ENCODE measurements at regions not wholly inside any gene's neighbourhood (a gene's known extent, or its start where the extent isn't known, plus 50 kb on each side); places are given as distances from the start of the nearest gene placed in this dataset.
"Not testable (repeated sequence)": the region's sequence is repeated elsewhere in the genome, so short reads cannot be mapped to it uniquely, and the experiment has no call there.

GRCh38 chrX:120732461-120732860, 102.6 kb upstream of the C1GALT1C1 start:
- intact Hi-C loops (cut with DNase I) = no loop called here
- Histone ChIP-seq H3K4me3 (no peak overlapping the region), H3K27ac (no peak overlapping the region), H3K9me3 (no peaks in the 10 kb centered on the region), H3K36me3 (no peaks in the 10 kb centered on the region), H3K4me1 (ENCODE audit: insufficient read depth) (no peaks in the 10 kb centered on the region), H3K27me3 (no peaks in the 10 kb centered on the region)
- WGBS, 3 donors = 75 to 80% (median 78%) methylated on average over 7 of the region's 7 CpGs
- DNase-seq = no peak
- TF ChIP-seq CTCF (IDR thresholded peaks at IDR 0.05) = no peak
- TF ChIP-seq POLR2A (IDR thresholded peaks at IDR 0.05) = no peak
- no peak for TF ChIP-seq EP300 (IDR thresholded peaks at IDR 0.05)

GRCh38 chrX:120731386-120731785, 101.5 kb upstream of the C1GALT1C1 start:
- no peak for DNase-seq
- no peak overlapping the region for H3K27ac ChIP-seq
- whole genome bisulfite sequencing, 3 donors = 51 to 58% (median 54%) methylated on average over 4 of the region's 4 CpGs
- no peak for TF ChIP-seq POLR2A (IDR thresholded peaks at IDR 0.05)
- no peak for TF ChIP-seq EP300 (IDR thresholded peaks at IDR 0.05)
- no peak for TF ChIP-seq CTCF (IDR thresholded peaks at IDR 0.05)
- no peak overlapping the region for H3K4me3 ChIP-seq
- intact Hi-C loops (cut with DNase I) = no loop called here
- H3K4me1 ChIP-seq (ENCODE audit: insufficient read depth) = no peaks in the 10 kb centered on the region
- H3K27me3 ChIP-seq = no peaks in the 10 kb centered on the region
- no peaks in the 10 kb centered on the region for H3K36me3 ChIP-seq
- H3K9me3 ChIP-seq = no peaks in the 10 kb centered on the region

- 79 to 87% (median 85%) methylated on average over 7 of the region's 7 CpGs for WGBS, 3 donors
- H3K36me3 ChIP-seq; H3K27me3 ChIP-seq; H3K4me1 ChIP-seq (ENCODE audit: insufficient read depth); H3K27ac ChIP-seq; intact Hi-C loops (cut with DNase I); DNase-seq; H3K4me3 ChIP-seq; H3K9me3 ChIP-seq: not testable (repeated sequence)
These were observed 99.8 kb upstream of the C1GALT1C1 start for GRCh38 chrX:120729506-120730255.

GRCh38 chrX:120727911-120728310, 98.1 kb upstream of the C1GALT1C1 start:
- intact Hi-C loops (cut with DNase I) = no loop called here
- H3K36me3 ChIP-seq = no peaks in the 10 kb centered on the region
- H3K4me1 ChIP-seq (ENCODE audit: insufficient read depth) = no peaks in the 10 kb centered on the region
- no peaks in the 10 kb centered on the region for H3K27me3 ChIP-seq
- H3K4me3 ChIP-seq = no peak overlapping the region
- TF ChIP-seq POLR2A (IDR thresholded peaks at IDR 0.05) = no peak
- no peak for TF ChIP-seq EP300 (IDR thresholded peaks at IDR 0.05)
- no peak for TF ChIP-seq CTCF (IDR thresholded peaks at IDR 0.05)
- H3K27ac ChIP-seq = no peak overlapping the region
- no peak for DNase-seq
- H3K9me3 ChIP-seq = no peaks in the 10 kb centered on the region

GRCh38 chrX:120727452-120727851, 97.6 kb upstream of the C1GALT1C1 start:
- Histone ChIP-seq H3K9me3 (no peaks in the 10 kb centered on the region), H3K4me3 (no peak overlapping the region), H3K27ac (no peak overlapping the region), H3K4me1 (ENCODE audit: insufficient read depth) (no peaks in the 10 kb centered on the region), H3K36me3 (no peaks in the 10 kb centered on the region), H3K27me3 (no peaks in the 10 kb centered on the region)
- TF ChIP-seq EP300 (IDR thresholded peaks at IDR 0.05) (no peak), CTCF (IDR thresholded peaks at IDR 0.05) (no peak), POLR2A (IDR thresholded peaks at IDR 0.05) (no peak)
- DNase-seq = no peak
- intact Hi-C loops (cut with DNase I) = no loop called here
- 23 to 31% (median 28%) methylated on average over 2 of the region's 2 CpGs for WGBS, 3 donors
